HG02798 (cell line): ENCODE measurements at regions not wholly inside any gene's neighbourhood (a gene's known extent, or its start where the extent isn't known, plus 50 kb on each side); places are given as distances from the start of the nearest gene placed in this dataset.

Experiments used
- ATAC-seq: cut with Tn5 transposase; IDR thresholded peaks from one replicate; pipeline ENCODE4 v1.9.1; 2021; ENCODE audit warnings: mild to moderate bottlenecking; ENCODE audit not compliant: unreplicated experiment, poor library complexity

- ATAC-seq, result no peak
These were observed 405.0 kb downstream of the PID1 start for GRCh38 chr2:228866044-228866443.

- no peak for ATAC-seq
These were observed 407.0 kb downstream of the PID1 start for GRCh38 chr2:228864131-228864530.

- ATAC-seq, result no peak
These were observed 410.3 kb downstream of the PID1 start for GRCh38 chr2:228860601-228861285.

GRCh38 chr2:228853151-228853550, 417.9 kb downstream of the PID1 start:
- ATAC-seq, result no peak

DNA sequence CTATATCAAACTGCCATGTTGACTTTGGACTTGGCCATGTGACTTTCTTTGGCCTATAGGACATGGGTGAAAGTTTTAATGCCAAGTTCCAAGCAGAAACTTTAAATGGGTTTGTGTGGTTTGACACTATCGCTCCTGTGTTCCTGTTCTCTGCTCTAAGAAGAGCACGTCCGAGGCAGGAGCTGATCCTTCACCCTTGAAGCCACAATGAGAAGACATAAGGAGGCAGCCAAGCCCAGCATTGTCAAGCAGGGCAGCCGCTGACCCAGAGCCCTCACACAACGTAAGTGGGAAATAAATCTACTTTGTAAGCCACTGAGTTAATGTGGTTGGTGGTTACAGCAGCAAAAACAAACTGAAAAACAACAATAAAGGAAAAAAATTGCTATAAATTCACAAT, 422.4 kb downstream of the PID1 start:
- ATAC-seq, result no peak

- ATAC-seq, result no peak
These were observed 423.4 kb downstream of the PID1 start for GRCh38 chr2:228847684-228848083.

GRCh38 chr2:228846161-228846560, 424.9 kb downstream of the PID1 start:
- ATAC-seq, result no peak

- ATAC-seq, result no peak
These were observed 425.7 kb downstream of the PID1 start for GRCh38 chr2:228845162-228845925.

DNA sequence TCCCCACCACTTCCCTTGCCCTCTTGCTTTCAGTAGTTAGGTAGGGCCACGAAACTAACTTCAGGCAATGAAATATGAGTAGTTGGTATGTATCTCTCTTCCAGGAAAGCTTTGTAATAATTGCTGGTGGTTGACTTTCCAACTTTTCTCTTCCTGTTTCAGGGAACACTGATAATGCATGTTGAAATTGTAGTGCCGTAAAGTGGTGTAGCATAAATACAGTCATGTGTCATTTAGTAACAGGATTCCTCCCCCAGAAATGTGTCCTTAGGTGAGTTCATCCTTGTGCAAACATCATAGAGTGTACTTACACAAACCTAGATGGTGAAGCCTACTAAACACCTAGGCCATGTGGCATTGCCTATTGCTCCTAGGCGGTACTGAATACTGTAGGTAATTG, 429.2 kb downstream of the PID1 start:
- no peak for ATAC-seq

DNA sequence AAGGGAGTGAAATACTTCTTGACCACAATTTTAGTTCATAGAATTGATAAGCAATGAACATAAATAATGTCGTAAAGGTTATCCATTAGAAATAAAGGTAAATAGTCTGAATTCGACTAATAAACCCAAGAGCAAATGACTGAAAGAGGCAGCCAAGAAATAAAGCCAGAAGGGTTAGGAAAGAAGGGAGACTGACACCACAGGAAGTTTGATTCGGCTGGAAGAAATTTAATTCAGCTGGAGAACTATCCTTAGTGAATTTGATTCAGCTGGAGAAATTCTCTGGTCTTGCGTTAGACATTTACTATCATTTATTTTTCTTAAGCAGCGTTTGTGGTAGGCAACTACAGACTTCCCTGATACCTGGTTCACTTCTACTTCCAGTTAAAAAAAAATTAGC, 429.6 kb downstream of the PID1 start:
- no peak for ATAC-seq

GRCh38 chr2:228840743-228841114, 430.4 kb downstream of the PID1 start:
- no peak for ATAC-seq

DNA sequence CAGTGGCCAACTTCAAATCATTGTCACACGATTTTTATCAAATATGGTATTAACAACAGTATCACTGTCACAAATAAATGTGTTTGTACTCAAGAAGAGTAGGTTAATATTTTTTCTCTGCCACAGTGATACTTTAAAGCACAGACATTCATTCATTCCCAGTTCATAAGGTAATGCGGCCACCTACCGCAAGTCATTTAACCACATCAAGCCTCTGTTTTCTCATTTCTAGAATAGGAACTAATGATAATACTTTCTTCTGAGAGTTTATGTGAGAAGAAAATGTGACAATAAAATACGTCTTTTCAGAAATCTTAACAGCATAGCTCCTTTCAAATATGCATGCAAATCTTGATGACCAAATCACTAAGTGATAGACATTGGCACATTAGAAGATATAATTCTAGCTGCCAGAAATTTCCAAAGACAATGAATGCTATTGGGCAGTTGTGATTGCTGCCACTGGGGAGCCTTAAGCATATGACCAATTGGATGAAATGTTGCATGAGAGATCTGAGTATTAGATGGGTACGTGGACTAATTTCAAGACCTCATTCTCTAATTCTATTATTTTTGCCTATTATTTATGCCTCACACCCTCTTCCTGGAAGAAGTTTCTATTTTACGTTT, 430.9 kb downstream of the PID1 start:
- no peak for ATAC-seq

DNA sequence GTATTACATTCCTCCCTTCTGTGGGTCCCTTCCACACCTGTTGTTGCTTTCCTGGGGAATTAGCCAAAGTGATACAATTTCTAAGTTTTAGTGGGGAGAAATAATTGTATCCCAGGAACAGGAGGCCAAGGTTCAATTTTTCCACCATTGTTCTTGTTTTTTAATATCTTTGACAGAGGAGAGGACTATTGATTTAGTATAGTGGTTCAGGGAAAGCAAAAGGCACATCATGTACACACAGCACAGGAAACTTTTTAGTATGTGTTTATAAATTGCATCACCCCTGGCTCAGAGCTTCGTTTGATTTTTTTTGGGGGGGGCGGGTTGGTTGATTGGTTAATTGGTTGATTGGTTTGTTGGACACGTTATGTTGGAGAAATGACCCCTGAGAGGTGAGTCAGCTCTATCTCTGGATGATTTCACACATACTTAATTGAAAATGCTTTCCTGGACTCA, 431.6 kb downstream of the PID1 start:
- no peak for ATAC-seq

DNA sequence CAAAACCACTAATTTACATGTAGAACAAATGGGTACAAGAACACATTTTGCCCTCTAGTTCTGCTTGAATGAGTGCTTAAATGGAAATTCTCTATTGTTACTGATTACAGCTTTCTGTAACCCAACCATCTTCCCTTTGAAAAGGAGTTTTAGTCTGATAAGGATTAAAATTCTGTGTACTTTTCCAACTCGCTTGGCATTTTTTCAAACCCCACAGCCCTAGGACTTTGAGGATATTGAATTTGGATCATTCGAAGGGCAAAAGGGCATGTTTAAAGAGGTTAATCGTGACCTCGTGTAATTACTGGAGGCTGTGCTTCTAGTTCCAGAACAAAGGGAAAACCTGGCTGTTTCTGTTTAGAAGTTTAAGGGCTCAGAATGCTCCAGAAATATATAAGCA, 432.3 kb downstream of the PID1 start:
- no peak for ATAC-seq

GRCh38 chr2:228828397-228828796, 442.7 kb downstream of the PID1 start:
- no peak for ATAC-seq

DNA sequence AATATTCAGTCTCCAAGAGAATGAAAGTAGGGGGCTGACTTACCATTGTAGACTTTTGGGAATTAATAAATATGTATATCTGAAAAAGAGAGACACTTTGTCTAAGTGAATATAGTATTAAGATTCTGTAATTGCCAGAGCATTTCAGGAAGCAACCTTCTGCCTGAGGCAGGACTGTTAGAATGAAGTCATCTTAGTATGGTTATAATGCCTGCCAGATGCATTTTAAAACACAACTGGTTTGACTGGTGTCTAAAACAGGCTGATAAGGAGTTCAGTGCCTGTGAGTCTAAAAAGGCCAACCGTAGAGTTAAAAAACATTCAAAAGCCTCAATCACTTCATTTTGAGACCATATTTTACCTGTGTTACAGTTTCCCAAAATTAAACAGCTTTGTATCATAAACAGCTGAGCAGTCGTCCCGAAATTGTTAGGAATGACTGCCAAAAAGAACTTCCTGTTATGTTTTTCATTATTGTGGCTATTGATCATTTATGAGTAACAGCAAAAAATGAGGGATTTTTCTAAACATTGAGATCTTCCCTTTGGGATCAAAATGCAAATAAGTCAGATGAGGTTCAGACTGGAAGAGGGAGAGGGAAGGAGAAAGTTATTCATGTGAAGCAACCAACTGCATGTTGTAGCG, 443.9 kb downstream of the PID1 start:
- no peak for ATAC-seq

DNA sequence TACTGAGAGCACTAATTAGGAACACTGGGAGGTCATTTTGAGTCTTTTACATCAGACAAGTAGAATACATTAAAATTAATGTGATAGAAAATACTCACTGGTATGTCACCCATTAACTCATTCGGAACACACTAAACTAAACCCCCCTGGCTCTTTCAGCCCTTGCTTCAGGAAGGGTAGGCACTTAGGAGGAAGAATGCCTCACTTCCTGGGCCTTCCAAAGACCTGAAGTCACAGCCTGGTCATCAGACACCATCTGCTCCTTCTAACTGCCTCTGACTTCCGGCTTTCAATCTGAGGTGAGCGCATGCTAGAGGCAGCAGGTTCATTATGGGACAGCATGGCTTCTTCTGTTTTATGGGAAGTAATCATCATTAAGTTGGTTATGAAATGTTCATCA, 451.4 kb downstream of the PID1 start:
- ATAC-seq, result no peak

DNA sequence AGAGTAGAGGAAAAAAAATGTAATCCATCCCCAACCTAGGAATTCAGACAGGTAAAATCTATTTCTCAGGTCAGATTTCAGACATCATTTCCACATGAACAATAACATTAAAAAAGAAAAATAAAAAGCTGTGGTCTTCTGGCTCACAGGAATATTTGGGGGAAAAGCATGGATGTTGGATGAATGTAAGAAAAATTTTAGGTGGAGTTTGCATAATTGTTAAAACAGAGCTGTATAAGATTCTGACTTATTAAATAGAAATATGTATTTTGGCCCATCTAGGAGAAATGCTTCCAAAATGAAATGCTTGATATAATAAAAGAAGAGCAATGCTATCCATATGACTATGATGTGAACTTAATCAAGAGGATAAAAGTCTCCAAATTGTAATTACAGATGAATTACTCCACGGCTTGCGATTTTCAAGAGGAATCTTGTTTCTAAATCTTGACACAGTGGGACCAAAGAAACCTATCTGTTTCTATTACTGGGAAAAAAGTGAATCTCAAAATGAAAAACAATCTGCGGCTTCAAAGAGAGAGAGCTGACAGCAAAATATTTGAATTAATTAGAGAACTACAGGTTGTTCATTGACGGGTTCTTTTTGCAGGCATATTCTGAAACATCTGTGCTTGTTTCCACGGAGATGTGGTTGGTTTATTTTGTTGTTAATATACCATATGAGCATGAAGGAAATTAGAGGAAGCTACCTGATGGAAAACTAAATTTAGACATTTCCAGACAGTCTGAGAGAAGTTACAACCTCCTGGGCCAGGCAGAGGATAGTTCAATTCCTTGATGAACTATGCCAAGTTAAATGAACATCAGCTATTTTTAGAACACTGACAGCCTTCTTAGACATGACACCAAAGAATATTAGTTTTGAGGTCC, 468.7 kb downstream of the PID1 start:
- ATAC-seq, result no peak

DNA sequence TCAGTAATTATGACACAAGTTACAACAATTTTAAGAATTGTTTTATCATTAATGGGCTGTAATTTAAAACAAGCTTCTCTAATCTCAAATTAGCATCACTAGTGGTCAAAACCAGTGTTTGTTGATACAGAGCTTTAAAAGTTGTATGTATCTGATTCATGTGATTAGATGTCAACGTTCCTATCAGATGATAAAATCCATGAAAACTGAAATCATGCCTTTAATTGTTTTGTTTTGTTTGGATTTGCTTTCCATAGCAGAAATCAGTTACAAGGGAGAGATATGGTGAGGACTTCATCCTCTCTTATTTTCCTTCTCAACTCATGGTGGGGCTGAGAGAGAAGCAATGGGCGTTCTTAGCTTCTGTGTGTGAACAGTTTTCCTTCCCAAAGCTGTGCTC, 469.6 kb downstream of the PID1 start:
- no peak for ATAC-seq

DNA sequence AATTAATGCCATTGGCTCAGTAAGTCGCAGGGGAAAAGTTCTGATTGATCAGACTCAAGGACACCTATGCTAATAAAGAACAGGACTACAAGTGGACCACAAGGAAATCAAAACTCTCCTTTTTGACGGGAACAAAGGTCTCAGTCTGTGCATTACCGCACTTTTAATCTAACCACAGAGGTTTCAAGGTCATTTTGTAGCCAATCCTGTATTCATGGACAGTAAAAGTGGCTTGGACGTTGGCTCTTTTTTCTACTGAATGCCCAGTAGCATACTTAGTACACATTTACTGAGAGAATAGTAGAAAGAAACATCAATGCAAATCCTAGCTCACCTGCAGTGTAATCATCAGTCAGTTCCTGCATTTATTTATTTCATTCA, 471.9 kb downstream of the PID1 start:
- no peak for ATAC-seq
